Activated CD8-positive, alpha-beta T cell treated with anti-CD3 and anti-CD28 coated beads for 36 hours (primary cell): ENCODE measurements at regions not wholly inside any gene's neighbourhood (a gene's known extent, or its start where the extent isn't known, plus 50 kb on each side); places are given as distances from the start of the nearest gene placed in this dataset.

ENCODE experiments used
- ATAC-seq: fragments of 200-7000 bp; cut with Tn5 transposase; one replicate; pipeline ENCODE4 v1.10.0; 2021; ENCODE audit warnings: mild to moderate bottlenecking, moderate library complexity
- CTCF ChIA-PET: fragments of 350-600 bp; sonication (Branson Sonifier 250); formaldehyde crosslinking; loops from one replicate; lab custom pipeline; 2021; ENCODE audit warnings: antibody characterized with exemption; lab: Charles Lee
- POLR2A ChIA-PET: fragments of 350-600 bp; sonication (Branson Sonifier 250); formaldehyde crosslinking; loops from one replicate; lab custom pipeline; 2021; ENCODE audit warnings: antibody characterized with exemption; lab: Charles Lee
- DNase-seq: peaks from one replicate; pipeline ENCODE4 v3.0.0-alpha.2; 2020
- H3K27ac Mint-ChIP-seq: one replicate; pipeline ENCODE4 v1.8.0; 2021; ENCODE audit warnings: mild to moderate bottlenecking, mixed read lengths
- H3K27me3 Mint-ChIP-seq: one replicate; pipeline ENCODE4 v1.8.0; 2021; ENCODE audit warnings: mixed read lengths
- H3K36me3 Mint-ChIP-seq: one replicate; pipeline ENCODE4 v1.8.0; 2021; ENCODE audit warnings: low read depth, mixed read lengths
- H3K4me1 Mint-ChIP-seq: one replicate; pipeline ENCODE4 v1.8.0; 2021; ENCODE audit warnings: low read depth, mixed read lengths
- H3K4me3 Mint-ChIP-seq: one replicate; pipeline ENCODE4 v1.8.0; 2021; ENCODE audit warnings: mild to moderate bottlenecking, moderate library complexity, mixed read lengths
- H3K9me3 Mint-ChIP-seq: one replicate; pipeline ENCODE4 v1.8.0; 2021; ENCODE audit warnings: mixed read lengths
- CTCF ChIP-seq: fragments of 200-600 bp; IDR thresholded peaks from one replicate; pipeline ENCODE4 v1.8.0; 2022; ENCODE audit warnings: antibody characterized with exemption, mild to moderate bottlenecking
- intact Hi-C: fragments of 100-400 bp; cut with micrococcal nuclease; formaldehyde crosslinking; loops from one replicate; pipeline ENCODE4 v1.10.0; 2022

- ATAC-seq (no peak), DNase-seq (no peak)
- no peaks in the 10 kb centered on the region for H3K36me3 Mint-ChIP-seq
- peaks cover 2% of the 10 kb centered on the region for H3K9me3 Mint-ChIP-seq
- H3K27me3 Mint-ChIP-seq, result peaks cover 34% of the 10 kb centered on the region
- no peak overlapping the region for H3K27ac Mint-ChIP-seq
- ChIA-PET CTCF (interaction anchor here (1.8 kb wide), 1 partner anchor 34 kb away, joined by 4 read pairs; no protein-coding TSS in a partner anchor), POLR2A (no interaction called here)
- no peak for TF ChIP-seq CTCF
- H3K4me3 Mint-ChIP-seq, result no peak overlapping the region
- intact Hi-C loops, result no loop called here
- no peaks in the 10 kb centered on the region for H3K4me1 Mint-ChIP-seq
Observed at GRCh38 chr9:96183751-96184150, 118.2 kb downstream of the HSD17B3 start.

GRCh38 chr9:96178153-96178552, 123.8 kb downstream of the HSD17B3 start:
- H3K4me1 Mint-ChIP-seq, result no peaks in the 10 kb centered on the region
- peaks cover 30% of the 10 kb centered on the region for H3K27me3 Mint-ChIP-seq
- ATAC-seq, result no peak
- no peaks in the 10 kb centered on the region for H3K9me3 Mint-ChIP-seq
- intact Hi-C loops, result no loop called here
- no peak overlapping the region for H3K4me3 Mint-ChIP-seq
- H3K27ac Mint-ChIP-seq, result no peak overlapping the region
- POLR2A ChIA-PET, result no interaction called here
- TF ChIP-seq CTCF, result no peak
- CTCF ChIA-PET, result no interaction called here
- H3K36me3 Mint-ChIP-seq, result no peaks in the 10 kb centered on the region
- DNase-seq, result no peak

- CTCF ChIA-PET, result no interaction called here
- Mint-ChIP-seq H3K27ac (no peak overlapping the region), H3K9me3 (no peaks in the 10 kb centered on the region), H3K36me3 (no peaks in the 10 kb centered on the region), H3K27me3 (peaks cover 28% of the 10 kb centered on the region), H3K4me1 (no peaks in the 10 kb centered on the region), H3K4me3 (no peak overlapping the region)
- ATAC-seq, result no peak
- intact Hi-C loops, result no loop called here
- POLR2A ChIA-PET, result no interaction called here
- no peak for DNase-seq
- no peak for TF ChIP-seq CTCF
Observed at GRCh38 chr9:96177719-96178028, 124.3 kb downstream of the HSD17B3 start.

- CTCF ChIA-PET, result no interaction called here
- ATAC-seq (no peak), DNase-seq (no peak)
- POLR2A ChIA-PET, result no interaction called here
- TF ChIP-seq CTCF, result no peak
- intact Hi-C loops, result no loop called here
- Mint-ChIP-seq H3K27ac (no peak overlapping the region), H3K9me3 (no peaks in the 10 kb centered on the region), H3K4me1 (no peaks in the 10 kb centered on the region), H3K36me3 (no peaks in the 10 kb centered on the region), H3K4me3 (no peak overlapping the region), H3K27me3 (peaks cover 23% of the 10 kb centered on the region)
Observed at GRCh38 chr9:96177005-96177718, 124.8 kb downstream of the HSD17B3 start.

GRCh38 chr9:96175796-96176195, 126.2 kb downstream of the HSD17B3 start:
- ATAC-seq, result no peak
- CTCF ChIA-PET, result no interaction called here

More at GRCh38 chr9:96175796-96176195, 126.2 kb downstream of the HSD17B3 start:
- no peak overlapping the region for H3K4me3 Mint-ChIP-seq
- no peak overlapping the region for H3K27ac Mint-ChIP-seq
- POLR2A ChIA-PET, result interaction anchor here (0.7 kb wide), 1 partner anchor 21 kb away, joined by 3 read pairs; no protein-coding TSS in a partner anchor
- no peaks in the 10 kb centered on the region for H3K9me3 Mint-ChIP-seq
- intact Hi-C loops, result no loop called here
- no peak for DNase-seq
- no peaks in the 10 kb centered on the region for H3K36me3 Mint-ChIP-seq
- H3K4me1 Mint-ChIP-seq, result no peaks in the 10 kb centered on the region
- no peak for TF ChIP-seq CTCF
- peaks cover 20% of the 10 kb centered on the region for H3K27me3 Mint-ChIP-seq
